ENCODE measurements at regions not wholly inside any gene's neighbourhood (a gene's known extent, or its start where the extent isn't known, plus 50 kb on each side); places are given as distances from the start of the nearest gene placed in this dataset.

DNA sequence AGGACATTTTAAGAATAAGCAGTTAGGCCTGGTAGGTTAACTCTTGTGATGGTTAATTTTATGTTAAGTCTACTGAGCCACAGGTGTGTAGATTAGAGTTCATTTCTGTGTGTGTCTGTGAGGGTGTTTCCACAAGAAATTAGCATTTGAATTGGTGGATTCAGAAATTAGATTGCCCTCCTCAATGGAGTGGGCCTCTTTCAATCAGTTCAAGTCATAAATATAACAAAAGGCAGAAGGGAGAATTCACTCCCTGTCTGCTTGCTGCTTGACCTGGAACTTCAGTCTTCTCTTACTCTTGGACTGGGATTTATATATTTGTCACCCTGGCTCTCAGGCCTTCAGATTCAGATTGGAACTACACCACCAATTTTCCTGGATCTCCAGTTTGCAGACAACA lies 55.3 kb upstream of the POM121L12 start:
- no peak for DNase-seq

DNA sequence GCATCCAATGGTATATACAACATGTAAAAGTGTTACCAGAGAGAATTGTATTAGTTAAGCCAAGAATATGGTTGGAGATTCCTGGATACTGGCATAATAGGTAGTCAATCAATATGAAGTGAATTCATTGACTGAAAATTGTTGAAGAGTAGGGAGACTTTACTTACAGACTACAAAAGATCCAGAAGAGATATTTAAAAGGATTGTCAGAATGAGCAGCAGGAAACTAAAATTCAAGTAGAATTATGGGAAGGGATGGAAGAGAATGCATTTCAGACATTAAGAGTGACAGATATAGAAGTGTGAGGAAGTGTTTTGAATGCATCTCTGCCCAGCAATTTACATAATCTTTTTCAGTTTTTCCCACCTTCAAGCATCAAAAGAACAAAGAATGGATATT lies 62.3 kb upstream of the POM121L12 start:
- DNase-seq = no peak

DNA sequence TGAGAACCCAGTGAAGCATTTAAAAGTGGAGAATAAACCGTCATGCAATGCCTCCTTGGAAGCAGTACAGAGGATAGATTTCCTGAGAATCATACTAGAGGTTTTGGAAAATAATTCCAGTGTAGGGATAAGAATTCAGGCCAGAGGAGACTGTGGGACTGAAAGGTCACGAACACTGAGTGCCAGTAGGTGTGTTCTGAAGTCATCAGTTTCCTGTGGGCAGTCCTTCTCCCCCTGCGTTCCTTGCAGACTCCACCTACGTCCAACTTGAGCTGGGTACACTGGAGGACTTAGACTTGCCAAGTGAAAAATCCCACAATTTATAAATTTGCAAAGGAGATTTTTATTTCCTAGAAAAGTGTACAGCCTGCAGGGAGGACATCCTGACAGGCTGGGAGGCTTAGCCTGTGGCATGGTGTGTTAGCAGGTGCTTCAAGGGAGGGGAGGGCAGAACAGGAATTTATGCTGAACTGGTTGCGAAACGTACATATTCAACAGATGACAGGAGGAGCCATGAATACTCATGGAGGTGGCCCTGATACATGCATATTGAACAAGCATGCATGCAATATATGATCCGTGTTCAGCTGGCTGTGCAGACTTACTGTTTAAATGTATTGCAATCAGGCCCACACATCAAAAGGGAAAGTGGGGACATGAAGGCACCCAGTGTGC lies 72.9 kb upstream of the POM121L12 start:
- DNase-seq = no peak

DNA sequence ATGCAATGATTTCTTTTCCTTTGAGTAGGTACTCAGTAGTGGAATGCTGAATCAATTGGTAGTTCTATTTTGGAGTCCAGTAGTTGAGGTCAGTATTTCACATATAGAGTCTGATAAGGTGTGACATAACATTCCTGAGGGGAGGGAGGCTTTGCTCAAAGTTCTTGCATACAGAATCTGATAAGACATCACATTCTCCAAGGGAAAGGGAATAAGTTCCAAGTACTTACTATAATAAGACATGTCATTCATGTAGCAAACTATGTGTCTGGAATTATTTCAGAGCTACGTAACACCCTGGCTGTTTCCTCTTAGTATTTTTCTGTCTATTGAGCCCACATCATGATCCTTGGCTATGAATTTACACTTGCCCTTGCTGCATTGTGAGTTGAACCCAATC lies 74.3 kb upstream of the POM121L12 start:
- no peak for DNase-seq

DNA sequence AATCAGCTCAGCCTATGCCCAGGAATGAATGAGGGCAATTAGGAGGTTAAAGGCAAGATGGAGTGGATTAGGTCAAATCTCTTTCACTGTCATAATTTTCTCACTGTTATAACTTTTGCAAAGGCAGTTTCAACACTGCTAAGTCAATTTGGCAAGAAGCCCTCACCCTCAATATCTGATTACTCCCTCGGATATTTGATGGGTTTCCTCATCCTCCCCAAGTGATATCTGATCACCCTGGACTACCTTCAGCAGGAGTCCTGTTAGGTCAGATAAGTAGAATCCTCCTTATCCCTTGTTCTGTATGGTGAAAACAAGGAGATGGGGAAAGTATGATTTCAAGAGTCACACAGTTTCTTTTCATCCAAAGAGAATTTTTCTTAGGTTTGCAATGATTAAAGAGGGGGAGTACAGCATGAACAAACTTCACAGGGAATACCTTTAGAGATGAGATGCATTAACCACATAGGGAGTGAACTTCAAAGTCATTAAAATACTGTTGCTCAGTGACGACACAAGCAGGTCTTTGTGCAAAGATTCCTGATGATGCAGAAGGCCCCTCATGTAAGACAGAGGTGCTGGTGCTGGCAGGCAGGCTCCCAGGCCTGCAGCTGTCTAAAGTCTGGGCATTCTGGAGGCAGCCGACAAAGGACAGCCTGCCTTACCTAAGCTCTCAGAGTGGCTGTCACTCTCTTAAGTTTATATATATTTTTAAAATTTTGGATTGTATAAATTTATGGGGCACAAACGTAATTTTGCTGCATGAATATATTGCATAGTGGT lies 75.4 kb upstream of the POM121L12 start:
- no peak for DNase-seq

DNA sequence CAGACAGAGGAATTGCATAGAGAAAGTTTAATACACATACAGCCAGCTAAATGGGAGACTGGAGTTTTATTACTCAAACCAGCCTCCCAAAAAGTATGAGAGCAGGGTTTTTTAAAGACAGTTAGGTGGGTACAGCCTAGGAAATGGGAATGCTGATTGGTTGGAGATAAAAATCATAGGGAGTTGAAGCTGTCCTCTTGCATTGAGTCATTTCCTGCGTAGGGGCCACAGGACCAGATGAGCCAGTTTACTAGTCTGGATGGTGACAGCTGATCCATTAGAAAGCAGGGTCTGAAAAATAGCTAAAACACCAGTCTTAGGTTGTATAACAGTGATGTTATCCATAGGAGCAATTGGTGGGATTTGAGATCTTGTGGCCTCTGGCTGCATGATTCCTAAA lies 76.1 kb upstream of the POM121L12 start:
- no peak for DNase-seq

DNA sequence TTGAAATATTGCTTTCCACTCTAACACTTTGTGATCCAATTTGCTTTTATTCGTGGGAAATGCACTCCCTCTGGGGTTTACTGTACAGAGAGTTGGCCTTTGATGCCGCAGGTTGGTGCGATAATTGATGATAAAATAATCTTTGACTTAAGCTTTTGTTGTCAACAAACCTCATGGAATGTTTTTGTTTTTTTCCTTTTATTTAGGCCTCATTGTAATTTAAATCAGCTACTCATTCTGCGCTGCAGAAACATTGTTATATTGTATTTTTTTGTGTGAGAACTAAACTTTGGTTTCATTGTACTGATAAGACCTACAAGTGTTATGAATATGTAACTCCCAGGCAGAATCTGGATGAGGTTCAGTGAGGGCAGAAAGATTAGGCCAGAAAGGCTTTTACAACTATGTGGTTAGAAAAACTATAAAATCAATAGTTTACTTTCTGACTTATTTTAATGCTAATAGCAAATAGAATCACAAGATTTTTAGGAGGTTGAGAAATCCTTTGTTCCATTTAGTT lies 76.8 kb upstream of the POM121L12 start:
- no peak for DNase-seq

DNA sequence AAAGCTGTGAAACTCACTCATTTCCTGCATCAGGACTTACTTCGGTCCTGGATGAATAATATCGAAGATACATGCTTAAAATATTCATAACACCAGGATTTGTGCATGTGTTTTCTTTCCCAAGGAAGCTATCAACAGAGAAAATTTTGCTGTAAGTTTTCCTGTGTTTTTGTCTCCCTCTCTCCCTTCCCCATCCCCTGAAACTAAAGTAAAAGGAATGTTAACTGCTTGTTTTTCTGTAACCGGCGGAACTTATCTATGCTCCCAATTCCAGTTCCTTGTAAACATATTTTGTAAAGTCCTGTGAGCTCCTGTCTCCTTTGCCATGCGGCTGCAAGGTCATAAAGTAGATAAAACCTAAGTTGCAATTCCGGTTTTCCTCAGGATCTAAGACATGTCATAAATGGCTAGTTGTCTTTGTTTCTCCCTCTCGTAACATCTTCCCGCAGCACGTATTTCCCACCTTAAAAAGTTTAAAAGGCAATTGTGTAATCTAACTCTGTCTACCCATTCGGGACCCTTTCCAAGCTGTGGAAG lies 79.0 kb upstream of the POM121L12 start:
- DNase-seq = no peak

DNA sequence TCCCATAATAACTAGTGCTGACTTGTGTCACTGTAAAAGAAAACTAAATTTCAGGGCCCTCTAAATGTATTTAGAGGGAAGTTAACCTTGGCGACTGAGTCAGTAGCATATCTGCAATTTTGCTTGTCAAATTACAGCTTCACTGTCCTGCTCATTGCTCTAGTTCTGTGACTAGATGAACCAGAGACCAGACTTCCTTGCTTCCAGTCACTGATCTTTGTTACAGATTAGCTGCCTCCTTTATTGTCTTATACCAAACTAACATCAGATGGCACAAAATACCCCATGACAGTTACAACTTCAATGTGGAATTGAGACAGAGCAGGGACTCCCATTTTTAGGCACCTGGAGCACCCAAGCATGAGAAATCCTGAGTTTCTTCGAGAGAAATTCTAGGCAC lies 79.9 kb upstream of the POM121L12 start:
- no peak for DNase-seq

DNA sequence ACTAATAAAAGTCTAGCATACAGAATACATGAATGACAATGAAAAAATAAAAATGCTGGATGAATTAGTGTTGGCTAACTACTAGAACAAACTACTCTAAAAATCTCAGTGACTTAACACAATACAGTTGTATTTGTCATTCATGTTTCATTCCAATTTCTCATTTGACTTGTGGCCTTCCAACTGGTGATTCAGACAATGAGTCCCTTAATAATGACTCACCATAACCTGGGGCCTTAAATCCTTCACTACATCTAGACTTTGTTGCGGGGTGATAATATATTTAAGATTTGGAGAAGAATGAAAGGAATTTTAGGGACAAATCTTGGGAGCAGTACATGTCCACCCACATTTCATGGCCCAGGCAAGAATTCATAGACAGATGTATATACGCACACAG lies 90.5 kb upstream of the POM121L12 start:
- no peak for DNase-seq

DNA sequence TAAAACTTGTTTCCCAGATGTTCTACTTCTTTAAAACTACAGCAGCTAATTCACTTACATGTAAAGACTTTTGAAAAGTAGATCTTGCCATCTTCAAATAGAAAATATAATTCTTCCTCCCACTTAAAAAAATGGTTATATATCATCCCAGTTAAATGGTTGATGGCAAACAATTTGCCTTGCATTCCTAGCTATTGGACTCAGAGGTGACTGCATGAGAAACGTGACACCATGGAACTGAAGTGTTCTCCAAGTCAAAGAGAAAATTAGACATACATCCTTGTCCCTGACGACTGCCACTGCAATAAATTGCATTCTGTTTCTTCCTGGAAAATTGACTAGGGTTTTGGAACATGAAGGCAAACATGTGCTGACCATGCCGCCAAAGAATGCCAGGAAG lies 95.0 kb upstream of the POM121L12 start:
- DNase-seq = no peak

DNA sequence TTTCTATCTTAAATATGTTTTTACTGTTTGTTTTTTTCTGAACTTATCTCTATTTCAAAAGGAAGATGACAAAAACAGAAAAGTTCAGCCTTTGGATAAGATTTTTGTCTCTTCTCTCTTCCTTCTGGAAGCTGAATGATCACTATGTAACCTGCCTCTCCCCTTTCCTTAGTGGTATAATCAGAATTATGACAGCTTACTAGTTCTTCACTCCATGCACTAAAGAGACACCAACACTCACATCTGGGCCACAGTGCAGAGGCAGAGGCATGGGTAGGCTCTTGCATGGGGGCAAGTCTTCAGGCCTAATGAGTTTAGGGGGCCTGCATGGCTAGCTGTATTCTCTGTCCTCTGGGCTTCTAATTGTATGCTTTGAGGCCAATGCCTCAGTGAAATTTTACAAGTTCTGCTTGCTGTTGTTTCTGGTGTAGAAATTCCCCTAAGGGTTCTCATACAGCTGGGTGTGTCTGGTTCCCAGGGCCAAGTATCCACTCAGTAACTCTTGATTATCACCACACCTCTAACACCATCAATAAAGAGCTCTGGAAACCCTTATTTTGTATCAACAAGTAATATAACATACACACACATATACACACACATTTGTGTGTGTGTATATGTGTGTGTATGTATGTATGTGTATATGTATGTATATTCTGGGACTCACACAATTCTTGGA lies 96.8 kb upstream of the POM121L12 start:
- no peak for DNase-seq

DNA sequence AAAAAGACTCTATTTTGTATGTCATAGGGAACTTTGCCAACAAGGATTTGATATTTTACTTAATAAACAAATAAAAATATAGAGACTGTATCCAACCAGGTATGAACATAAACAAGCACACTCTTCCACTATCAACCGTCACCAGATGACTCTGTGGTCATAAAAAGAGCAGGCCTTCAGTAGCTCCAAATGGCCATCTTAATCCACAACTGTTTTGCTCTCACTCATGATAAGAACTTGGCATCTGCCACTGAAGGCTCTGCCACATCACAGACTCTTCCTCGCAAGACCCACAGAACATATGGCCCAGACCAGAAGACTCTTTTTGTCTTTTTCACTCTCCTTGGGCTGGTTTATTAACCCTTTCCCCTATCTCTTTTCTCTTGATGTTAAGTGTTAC lies 98.7 kb upstream of the POM121L12 start:
- no peak for DNase-seq

DNA sequence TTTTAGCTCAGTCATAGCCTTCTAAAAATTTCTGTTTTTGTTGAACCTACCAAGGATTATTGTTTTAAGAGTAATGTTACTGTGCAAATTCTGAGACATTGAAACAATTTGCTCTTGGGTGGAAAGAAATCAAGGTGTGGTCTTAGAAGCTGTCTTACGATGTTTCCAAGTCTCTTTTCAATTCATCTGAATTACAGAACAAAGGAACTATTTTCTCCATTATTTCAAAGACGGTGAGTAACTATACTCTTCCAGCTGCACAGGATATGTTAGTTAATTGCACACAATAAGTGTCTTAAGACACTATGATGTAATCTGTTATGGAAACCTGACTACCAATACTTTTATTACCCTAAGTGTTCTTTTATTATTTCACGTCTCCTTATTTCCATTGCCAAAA lies 106.8 kb upstream of the POM121L12 start:
- DNase-seq = no peak

DNA sequence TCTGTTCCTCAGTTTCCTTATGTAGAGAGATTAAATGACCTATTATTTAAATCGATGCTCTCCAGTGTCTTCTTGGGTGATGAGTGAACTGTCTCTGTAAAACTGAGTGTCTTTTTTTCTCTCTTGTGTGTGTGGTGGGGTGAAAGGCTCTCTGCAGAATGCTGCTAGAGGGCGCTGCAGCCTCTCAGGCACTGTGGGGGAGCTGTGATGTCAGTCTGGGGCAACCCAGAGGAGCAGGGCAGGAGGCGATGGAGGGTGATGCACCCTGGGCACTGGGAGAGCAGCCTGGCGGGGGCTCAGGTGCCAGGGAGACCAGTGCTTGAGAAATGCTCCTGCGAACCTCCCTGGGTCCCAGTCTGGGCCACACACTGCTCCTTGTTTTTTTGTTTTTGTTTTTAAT lies 110.1 kb upstream of the POM121L12 start:
- DNase-seq = no peak

DNA sequence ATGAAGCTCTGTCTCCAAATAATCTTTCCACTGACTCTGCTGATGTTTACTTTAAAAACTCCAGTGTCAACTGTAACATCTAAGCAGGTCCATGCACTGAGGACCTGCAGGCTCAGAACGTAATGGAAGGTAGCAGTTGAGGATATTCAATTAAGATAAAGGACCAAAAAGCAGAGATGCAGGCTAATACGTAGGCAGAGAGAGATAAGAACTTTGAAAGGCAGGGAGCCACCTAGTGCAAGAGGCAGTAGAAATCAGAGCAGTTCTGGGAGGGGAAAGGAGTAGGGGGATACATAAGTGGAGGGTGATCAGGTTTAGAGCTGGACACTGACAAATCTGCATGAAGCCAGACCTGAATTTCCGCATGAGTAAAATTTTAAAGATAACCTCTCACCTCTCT lies 114.5 kb upstream of the POM121L12 start:
- DNase-seq = no peak

DNA sequence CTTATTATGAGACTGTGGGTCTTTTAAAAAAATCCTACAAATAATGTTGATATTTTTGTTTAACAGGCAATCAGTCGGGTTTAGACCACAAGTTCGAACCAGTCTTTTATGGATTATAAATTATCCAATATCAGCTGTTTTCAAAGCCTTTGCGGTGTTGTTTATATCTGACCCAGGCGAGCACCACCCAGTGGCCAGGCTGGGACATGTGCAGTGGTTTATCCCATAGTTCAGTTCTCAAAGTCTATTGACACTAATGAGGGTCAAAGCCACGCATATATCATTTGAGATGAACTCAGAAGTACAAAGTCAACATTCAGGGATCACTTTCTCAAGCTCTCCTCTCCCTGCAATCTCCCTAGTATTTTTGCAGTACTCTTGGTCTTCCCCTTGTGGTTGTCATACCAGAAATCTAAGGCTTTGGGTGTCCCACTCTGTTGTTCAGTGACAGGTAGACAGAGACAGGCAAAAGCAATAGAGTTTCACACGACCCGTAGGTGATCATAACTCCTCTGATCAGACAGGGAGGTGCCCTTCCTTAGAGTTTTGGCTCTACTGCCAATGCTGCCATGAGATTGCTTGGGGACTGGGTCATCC lies 117.4 kb upstream of the POM121L12 start:
- DNase-seq = no peak

DNA sequence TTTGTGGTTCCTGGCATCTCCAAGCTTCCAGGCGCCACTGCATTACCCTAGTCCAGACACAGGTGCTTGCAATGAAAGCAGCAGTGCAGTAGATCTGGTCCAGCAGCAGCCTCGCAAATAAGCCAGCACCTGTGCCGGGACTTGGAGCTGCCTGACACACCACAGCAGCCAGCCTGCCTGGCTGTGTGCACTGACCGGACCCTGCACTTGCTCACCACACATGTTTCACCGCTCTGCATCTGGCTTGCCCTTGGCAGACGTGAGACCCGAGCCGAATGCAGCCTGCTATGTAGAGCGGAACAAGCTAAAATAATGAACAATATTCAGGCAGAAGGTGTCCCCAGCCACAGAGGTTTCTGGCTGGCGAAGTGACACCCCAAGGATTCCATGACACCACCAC lies 123.6 kb upstream of the POM121L12 start:
- DNase-seq = no peak

DNA sequence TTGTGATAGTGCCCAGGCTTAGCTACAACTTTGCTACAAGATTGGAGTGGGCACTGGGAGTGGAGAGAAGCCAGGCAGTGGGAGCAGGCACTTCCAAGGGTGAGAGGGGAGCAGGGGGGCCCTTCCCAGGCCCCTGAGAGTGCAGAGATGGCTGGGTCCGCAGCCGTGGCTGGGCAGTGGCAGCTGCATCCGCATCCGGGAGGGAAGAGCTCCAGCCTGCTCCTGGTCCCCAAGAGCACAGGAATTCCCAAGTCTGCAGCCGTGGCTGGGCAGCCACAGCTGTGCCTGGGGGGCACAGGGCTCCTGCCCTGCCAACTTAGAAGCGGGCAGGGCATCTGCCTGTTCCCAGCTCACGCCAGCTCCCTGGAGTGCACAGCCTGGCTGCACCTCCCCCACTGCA lies 124.1 kb upstream of the POM121L12 start:
- no peak for DNase-seq

DNA sequence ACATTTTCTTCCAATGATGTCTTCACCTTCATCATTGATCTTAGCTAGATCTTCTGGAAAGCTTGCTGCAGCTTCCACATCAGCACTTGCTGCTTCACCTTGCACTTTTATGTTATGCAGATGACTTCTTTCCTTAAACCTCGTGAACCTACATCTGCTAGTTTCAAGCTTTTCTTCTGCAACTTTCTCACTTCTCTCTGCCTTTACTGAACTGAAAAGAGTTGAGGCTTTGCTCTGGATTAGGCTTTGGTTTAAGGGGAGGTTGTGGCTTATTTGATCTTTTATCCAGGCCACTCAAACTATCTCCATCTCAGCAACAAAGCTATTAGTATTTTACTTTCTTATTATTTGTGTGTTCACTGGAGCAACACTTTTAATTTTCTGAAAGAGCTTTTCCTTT lies 125.5 kb upstream of the POM121L12 start:
- no peak for DNase-seq

DNA sequence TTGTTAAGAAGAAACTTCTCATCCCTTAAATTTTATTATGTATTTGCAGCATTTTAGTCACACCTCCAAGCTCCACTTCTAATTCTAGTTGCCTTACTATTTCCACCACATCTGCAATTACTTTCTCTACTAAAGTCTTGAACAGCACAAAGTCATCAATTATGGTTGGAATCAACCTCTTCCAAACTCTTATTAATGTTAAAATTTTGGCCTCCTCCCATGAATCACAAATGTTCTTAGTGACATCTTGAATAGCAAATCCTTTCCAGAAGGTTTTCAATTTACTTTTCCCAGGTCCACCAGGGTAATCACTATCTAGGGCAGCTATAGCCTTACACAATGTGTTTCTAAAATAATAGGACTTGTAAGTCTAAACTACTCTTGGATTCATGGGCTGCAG lies 126.3 kb upstream of the POM121L12 start:
- no peak for DNase-seq

DNA sequence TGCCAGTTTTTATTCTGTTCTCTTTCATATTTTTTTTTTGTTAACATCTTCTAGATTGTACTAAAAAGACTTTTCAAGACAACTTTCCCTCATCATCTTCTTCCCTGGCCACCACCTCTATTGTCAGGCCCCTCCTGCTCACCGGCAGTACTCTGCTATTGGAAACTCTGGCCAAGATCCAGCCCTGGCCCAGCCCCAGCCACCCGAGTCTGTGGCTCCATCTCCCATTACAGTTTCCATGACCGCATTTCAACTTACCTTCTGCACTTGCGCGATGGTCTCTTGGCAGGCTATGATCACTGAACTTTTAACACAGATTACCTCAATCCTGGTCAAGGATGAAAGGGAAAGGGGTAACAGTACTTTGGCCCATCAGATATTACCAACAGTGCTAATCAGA lies 137.7 kb upstream of the POM121L12 start:
- DNase-seq = no peak
